GM20000 (cell line): ENCODE measurements at regions not wholly inside any gene's neighbourhood (a gene's known extent, or its start where the extent isn't known, plus 50 kb on each side); places are given as distances from the start of the nearest gene placed in this dataset.

Experiments used
- DNase-seq: peaks from one replicate; pipeline ENCODE4 v3.0.0; 2012; ENCODE audit warnings: low spot score
- CTCF ChIP-seq: IDR thresholded peaks from 2 replicates; pipeline ENCODE4 v1.5.1; 2012; ENCODE audit warnings: mild to moderate bottlenecking, control low read depth; ENCODE audit errors: extremely low read depth, missing control alignments

DNA sequence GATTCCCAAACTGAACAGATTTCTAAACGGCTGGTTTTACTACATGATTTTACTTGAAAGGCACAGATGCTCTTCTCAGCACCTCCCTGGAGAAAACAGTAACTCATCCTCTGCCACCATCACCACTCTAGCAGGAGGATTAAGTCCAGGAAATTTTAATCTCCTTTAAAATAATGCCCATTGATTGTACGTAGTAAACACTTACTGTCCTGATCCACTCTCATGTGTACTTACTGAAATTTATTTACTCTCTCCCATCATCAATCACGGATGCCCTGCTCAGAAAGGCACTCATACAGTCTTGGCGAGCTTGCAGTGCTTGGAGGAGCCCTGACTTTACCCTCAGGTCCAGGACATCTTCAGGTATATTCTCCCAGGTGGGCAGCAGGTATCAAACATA lies 239.8 kb upstream of the EGLN3 start:
- no peak for DNase-seq
- TF ChIP-seq CTCF: no peak

DNA sequence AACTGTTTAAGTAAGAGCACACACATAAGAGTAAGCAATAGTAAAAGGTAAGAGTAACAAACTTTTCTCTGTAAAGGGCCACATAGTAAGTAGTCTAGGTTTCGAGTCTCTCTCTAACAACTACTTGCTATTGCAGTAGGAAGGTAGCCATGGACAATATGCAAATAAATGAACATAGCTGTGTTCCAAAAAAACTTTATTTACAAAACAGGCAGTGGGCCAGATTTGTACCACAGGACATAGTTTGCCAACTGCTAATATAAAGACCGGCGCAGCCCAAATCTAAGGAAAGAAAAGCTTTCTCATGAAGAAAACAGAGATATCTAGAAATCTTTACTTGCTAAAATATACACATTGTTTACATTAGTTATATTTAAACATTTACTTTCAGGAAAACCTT lies 239.0 kb upstream of the EGLN3 start:
- no peak for TF ChIP-seq CTCF
- DNase-seq: no peak

- no peak for DNase-seq
- no peak for TF ChIP-seq CTCF
Measured at GRCh38 chr14:34187519-34188044, 236.7 kb upstream of the EGLN3 start.

GRCh38 chr14:34187061-34187460 lies 236.2 kb upstream of the EGLN3 start:
- DNase-seq: no peak
- TF ChIP-seq CTCF: no peak

- DNase-seq: no peak
- no peak for TF ChIP-seq CTCF
Measured at GRCh38 chr14:34184126-34184525, 233.3 kb upstream of the EGLN3 start.

DNA sequence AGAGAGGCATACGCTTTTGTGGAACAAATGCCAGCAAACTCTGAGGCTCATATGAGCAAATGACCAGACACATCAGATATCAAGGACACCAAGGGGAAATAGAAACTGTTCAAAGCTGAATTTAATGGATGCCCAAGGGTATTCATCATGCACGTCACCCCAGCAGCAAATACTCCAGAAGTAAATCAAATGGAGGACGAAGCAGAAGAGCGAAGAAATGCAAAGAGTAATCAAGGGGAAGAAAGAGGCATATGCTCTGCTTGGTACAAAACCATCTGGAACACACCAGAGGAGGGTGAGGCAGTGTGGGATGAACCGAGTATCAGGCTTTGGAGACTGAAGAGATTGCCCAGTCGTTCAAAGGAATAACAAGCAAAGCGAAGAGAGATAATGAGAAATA lies 232.6 kb upstream of the EGLN3 start:
- TF ChIP-seq CTCF: no peak
- no peak for DNase-seq

GRCh38 chr14:34181338-34181737 lies 230.5 kb upstream of the EGLN3 start:
- TF ChIP-seq CTCF: no peak
- DNase-seq: no peak
